Ishikawa (cell line): ENCODE measurements at regions not wholly inside any gene's neighbourhood (a gene's known extent, or its start where the extent isn't known, plus 50 kb on each side); places are given as distances from the start of the nearest gene placed in this dataset.

Experiments
- CEBPB ChIP-seq: IDR thresholded peaks from 2 replicates; pipeline ENCODE4 v1.6.1; 2012
- CREB1 ChIP-seq: IDR thresholded peaks from 2 replicates; pipeline ENCODE4 v1.6.1; 2012; ENCODE audit warnings: low read depth
- EP300 ChIP-seq: IDR thresholded peaks from 2 replicates; pipeline ENCODE4 v1.6.1; 2012; ENCODE audit warnings: borderline replicate concordance
- FOXM1 ChIP-seq: IDR thresholded peaks from 2 replicates; pipeline ENCODE4 v1.6.1; 2012; ENCODE audit warnings: low read depth, borderline replicate concordance
- MAX ChIP-seq: IDR thresholded peaks from 2 replicates; pipeline ENCODE4 v1.6.1; 2012
- NFIC ChIP-seq: IDR thresholded peaks from 2 replicates; pipeline ENCODE4 v1.6.1; 2012
- TAF1 ChIP-seq: IDR thresholded peaks from 2 replicates; pipeline ENCODE4 v1.6.1; 2012; ENCODE audit warnings: low read depth, mild to moderate bottlenecking
- USF1 ChIP-seq: IDR thresholded peaks from 2 replicates; pipeline ENCODE4 v1.6.1; 2012
- YY1 ChIP-seq: IDR thresholded peaks from 2 replicates; pipeline ENCODE4 v1.6.1; 2012; ENCODE audit warnings: low read depth
- ZBTB7A ChIP-seq: IDR thresholded peaks from 2 replicates; pipeline ENCODE4 v1.6.1; 2012; ENCODE audit warnings: low read depth

GRCh38 chr16:76653390-76654026, 376.3 kb downstream of the CNTNAP4 start:
- TF ChIP-seq MAX = no peak
- no peak for TF ChIP-seq USF1
- TF ChIP-seq CEBPB = no peak
- TF ChIP-seq NFIC = no peak
- TF ChIP-seq ZBTB7A = no peak
- TF ChIP-seq YY1 = no peak
- no peak for TF ChIP-seq FOXM1
- no peak for TF ChIP-seq TAF1
- no peak for TF ChIP-seq EP300
- no peak for TF ChIP-seq CREB1
